PC-3 (cell line): ENCODE measurements at regions not wholly inside any gene's neighbourhood (a gene's known extent, or its start where the extent isn't known, plus 50 kb on each side); places are given as distances from the start of the nearest gene placed in this dataset.

Experiments used
- ATAC-seq: fragments of 200-7000 bp; cut with Tn5 transposase; 2 replicates; pipeline ENCODE4 v1.9.1; 2020; ENCODE audit warnings: mild to moderate bottlenecking, moderate library complexity
- BruUV-seq: library from RNA; stranded (reverse); fragments of 400-500 nt; replicated peaks from 2 replicates; lab custom pipeline; 2021; lab: Mats Ljungman, UMichigan
- CTCF ChIA-PET: fragments of 300-600 bp; sonication (Branson Sonifier 250); formaldehyde crosslinking; loops from one replicate; lab custom pipeline; 2022; ENCODE audit warnings: antibody characterized with exemption; lab: Charles Lee
- POLR2A ChIA-PET: fragments of 300-600 bp; sonication (Branson Sonifier 250); formaldehyde crosslinking; loops from one replicate; lab custom pipeline; 2022; ENCODE audit warnings: antibody characterized with exemption; ENCODE audit not compliant: unreplicated experiment; lab: Charles Lee
- DNase-seq: peaks from one replicate; pipeline ENCODE4 v3.0.0-alpha.2; 2015
- H2AFZ ChIP-seq: fragments of 300-600 bp; sonication (generic); 2 replicates; pipeline ENCODE4 v1.6.0; 2016; ENCODE audit warnings: antibody characterized with exemption, low read length
- H3F3A ChIP-seq: fragments of 300-600 bp; sonication (generic); one replicate; pipeline ENCODE4 v1.6.0; 2017; ENCODE audit warnings: antibody characterized with exemption, low read length, control low read depth, mild to moderate bottlenecking; ENCODE audit not compliant: unreplicated experiment
- H3K27ac ChIP-seq: fragments of 300-600 bp; sonication (generic); 2 replicates; pipeline ENCODE4 v1.5.1; 2016; ENCODE audit warnings: mild to moderate bottlenecking, low read length
- H3K27me3 ChIP-seq: fragments of 300-600 bp; sonication (generic); 2 replicates; pipeline ENCODE4 v1.6.1; 2016; ENCODE audit warnings: low read length, mixed read lengths
- H3K36me3 ChIP-seq: fragments of 300-600 bp; sonication (generic); 2 replicates; pipeline ENCODE4 v1.6.1; 2016; ENCODE audit warnings: low read depth, mixed run types, low read length, mixed read lengths
- H3K4me1 ChIP-seq: fragments of 300-600 bp; sonication (generic); 2 replicates; pipeline ENCODE4 v1.5.1; 2016; ENCODE audit warnings: low read length; ENCODE audit not compliant: insufficient read depth
- H3K4me2 ChIP-seq: fragments of 300-600 bp; sonication (generic); 2 replicates; pipeline ENCODE4 v1.6.0; 2016; ENCODE audit warnings: low read length
- H3K4me3 ChIP-seq: fragments of 300-600 bp; sonication (generic); 2 replicates; pipeline ENCODE4 v1.5.1; 2016; ENCODE audit warnings: mild to moderate bottlenecking, low read length, mixed read lengths
- H3K79me2 ChIP-seq: fragments of 300-600 bp; sonication (generic); 2 replicates; pipeline ENCODE4 v1.6.1; 2017; ENCODE audit warnings: low read length, mixed read lengths
- H3K9ac ChIP-seq: fragments of 300-600 bp; sonication (generic); 2 replicates; pipeline ENCODE4 v1.6.0; 2016; ENCODE audit warnings: mild to moderate bottlenecking, low read length
- H3K9me2 ChIP-seq: fragments of 300-600 bp; sonication (generic); replicated peaks from 2 replicates; pipeline ENCODE4 v1.6.1; 2016; ENCODE audit warnings: mixed run types, low read length, mixed read lengths
- H3K9me3 ChIP-seq: fragments of 300-600 bp; sonication (generic); 2 replicates; pipeline ENCODE4 v1.6.1; 2016; ENCODE audit warnings: low read length, mixed read lengths
- H4K20me1 ChIP-seq: fragments of 300-600 bp; sonication (generic); 2 replicates; pipeline ENCODE4 v1.6.1; 2016; ENCODE audit warnings: low read length, mixed read lengths
- CTCF ChIP-seq: fragments of 300-600 bp; sonication (generic); conservative IDR thresholded peaks from 2 replicates; pipeline ENCODE4 v1.5.1; 2017; ENCODE audit warnings: antibody characterized with exemption, low read depth, mild to moderate bottlenecking, low read length
- EZH2 ChIP-seq: fragments of 300-600 bp; sonication (generic); IDR thresholded peaks from one replicate; pipeline ENCODE4 v1.6.1; 2017; ENCODE audit warnings: antibody characterized with exemption, mild to moderate bottlenecking, low read length; ENCODE audit not compliant: unreplicated experiment
- EZH2phosphoT487 ChIP-seq: fragments of 300-600 bp; sonication (generic); IDR thresholded peaks from 2 replicates; pipeline ENCODE4 v1.6.1; 2018; ENCODE audit warnings: mild to moderate bottlenecking, antibody characterized with exemption, low read length, borderline replicate concordance
- intact Hi-C: fragments of 100-400 bp; cut with micrococcal nuclease; formaldehyde crosslinking; loops from 2 replicates; pipeline ENCODE4 v1.9.0; 2023

GRCh38 chr2:186913870-186914269 lies 64.9 kb upstream of the ZSWIM2 start:
- no peak for ATAC-seq
- BruUV-seq = no TSS peak
- Histone ChIP-seq H3K36me3 (no peaks in the 10 kb centered on the region), H3K9me2 (no peaks in the 10 kb centered on the region), H3K4me2 (no peak overlapping the region), H3K4me3 (no peak overlapping the region), H3K9ac (no peak overlapping the region), H3F3A (no peaks in the 10 kb centered on the region), H4K20me1 (no peaks in the 10 kb centered on the region), H3K27ac (no peak overlapping the region), H3K79me2 (no peaks in the 10 kb centered on the region), H2AFZ (no peak overlapping the region), H3K9me3 (no peaks in the 10 kb centered on the region), H3K27me3 (no peaks in the 10 kb centered on the region), H3K4me1 (peaks cover under 1% of the 10 kb centered on the region; the same call in 1 of the 2 replicates)
- CTCF ChIA-PET = no interaction called here
- TF ChIP-seq EZH2 (no peak), CTCF (no peak), EZH2phosphoT487 (no peak)
- DNase-seq = no peak
- intact Hi-C loops = no loop called here
- POLR2A ChIA-PET = no interaction called here

- POLR2A ChIA-PET = no interaction called here
- Histone ChIP-seq H3K27me3 (no peaks in the 10 kb centered on the region), H3K27ac (no peak overlapping the region), H3K9me2 (no peaks in the 10 kb centered on the region), H4K20me1 (no peaks in the 10 kb centered on the region), H3K79me2 (no peaks in the 10 kb centered on the region), H3K9ac (no peak overlapping the region), H3K9me3 (no peaks in the 10 kb centered on the region), H3K36me3 (no peaks in the 10 kb centered on the region), H3K4me2 (no peak overlapping the region), H3F3A (no peaks in the 10 kb centered on the region), H2AFZ (no peak overlapping the region), H3K4me1 (no peaks in the 10 kb centered on the region), H3K4me3 (no peak overlapping the region)
- TF ChIP-seq EZH2 (no peak), EZH2phosphoT487 (no peak)
- CTCF ChIA-PET = no interaction called here
- ATAC-seq (no peak), DNase-seq (no peak)
- no TSS peak for BruUV-seq
- intact Hi-C loops = no loop called here
These were observed 64.0 kb upstream of the ZSWIM2 start for GRCh38 chr2:186912979-186913378.

GRCh38 chr2:186911551-186912085 lies 62.6 kb upstream of the ZSWIM2 start:
- Histone ChIP-seq H3K9me3 (no peaks in the 10 kb centered on the region), H3F3A (no peaks in the 10 kb centered on the region), H3K79me2 (no peaks in the 10 kb centered on the region), H3K4me2 (no peak overlapping the region), H3K27ac (no peak overlapping the region), H4K20me1 (no peaks in the 10 kb centered on the region), H3K4me3 (no peak overlapping the region), H3K27me3 (no peaks in the 10 kb centered on the region), H3K9ac (no peak overlapping the region), H3K4me1 (no peaks in the 10 kb centered on the region), H2AFZ (no peak overlapping the region), H3K36me3 (no peaks in the 10 kb centered on the region), H3K9me2 (no peaks in the 10 kb centered on the region)
- ChIA-PET POLR2A (no interaction called here), CTCF (no interaction called here)
- TF ChIP-seq EZH2phosphoT487 (no peak), CTCF (no peak), EZH2 (no peak)
- no peak for DNase-seq
- no TSS peak for BruUV-seq
- no peak for ATAC-seq
- intact Hi-C loops = no loop called here
